Neural cell (in vitro differentiated cells): ENCODE measurements at regions not wholly inside any gene's neighbourhood (a gene's known extent, or its start where the extent isn't known, plus 50 kb on each side); places are given as distances from the start of the nearest gene placed in this dataset.

Experiments
- H2AFZ ChIP-seq: fragments of 200-600, 300-800 bp; sonication (generic), shearing (Covaris generic); 2 replicates; pipeline ENCODE4 v1.6.0; 2014; ENCODE audit warnings: low read depth, mild to moderate bottlenecking, antibody characterized with exemption, low read length, moderate library complexity
- H3F3A ChIP-seq: fragments of 200-600 bp; shearing (Covaris generic); 2 replicates; pipeline ENCODE4 v1.6.1; 2016; ENCODE audit warnings: mild to moderate bottlenecking, moderate library complexity, mixed read lengths, antibody characterized with exemption, low read length; ENCODE audit not compliant: insufficient read depth, poor library complexity, severe bottlenecking
- H3K27ac ChIP-seq: fragments of 200-600, 300-800 bp; sonication (generic), shearing (Covaris generic); 2 replicates; pipeline ENCODE4 v1.5.1; 2014; ENCODE audit warnings: mild to moderate bottlenecking, low read length, moderate library complexity
- H3K27me3 ChIP-seq: fragments of 300-800, 200-600 bp; sonication (generic), shearing (Covaris generic); 2 replicates; pipeline ENCODE4 v1.6.0; 2014; ENCODE audit warnings: mild to moderate bottlenecking, low read depth, low read length, moderate library complexity; ENCODE audit not compliant: insufficient read depth
- H3K36me3 ChIP-seq: fragments of 300-800, 200-600 bp; sonication (generic), shearing (Covaris generic); 2 replicates; pipeline ENCODE4 v1.5.1; 2014; ENCODE audit warnings: mild to moderate bottlenecking, antibody characterized with exemption, low read length, moderate library complexity; ENCODE audit not compliant: insufficient read depth
- H3K4me2 ChIP-seq: fragments of 300-800, 200-600 bp; sonication (generic), shearing (Covaris generic); 2 replicates; pipeline ENCODE4 v1.6.0; 2014; ENCODE audit warnings: mild to moderate bottlenecking, low read length
- H3K4me3 ChIP-seq: fragments of 300-800, 200-600 bp; sonication (generic), shearing (Covaris generic); 2 replicates; pipeline ENCODE4 v1.5.1; 2014; ENCODE audit warnings: mild to moderate bottlenecking, low read length, moderate library complexity
- H3K79me2 ChIP-seq: fragments of 200-600 bp; shearing (Covaris generic); replicated peaks from 2 replicates; pipeline ENCODE4 v1.6.0; 2014; ENCODE audit warnings: mild to moderate bottlenecking, low read length, moderate library complexity; ENCODE audit not compliant: insufficient read depth
- H3K9ac ChIP-seq: fragments of 300-800, 200-600 bp; sonication (generic), shearing (Covaris generic); 2 replicates; pipeline ENCODE4 v1.6.1; 2016; ENCODE audit warnings: mild to moderate bottlenecking, low read length, mixed read lengths
- H3K9me2 ChIP-seq: fragments of 200-600 bp; shearing (Covaris generic); 2 replicates; pipeline ENCODE4 v1.6.1; 2016; ENCODE audit warnings: mild to moderate bottlenecking, low read length, mixed read lengths; ENCODE audit not compliant: insufficient read depth
- H3K9me3 ChIP-seq: fragments of 200-600, 300-800 bp; sonication (generic), shearing (Covaris generic); 2 replicates; pipeline ENCODE4 v1.6.1; 2016; ENCODE audit warnings: mild to moderate bottlenecking, mixed run types, low read length, moderate library complexity, mixed read lengths
- H4K20me1 ChIP-seq: fragments of 200-600 bp; shearing (Covaris generic); 2 replicates; pipeline ENCODE4 v1.6.1; 2016; ENCODE audit warnings: mild to moderate bottlenecking, mixed run types; ENCODE audit not compliant: insufficient read depth
- EP300 ChIP-seq: fragments of 450-650 bp; conservative IDR thresholded peaks from 2 replicates; pipeline ENCODE4 v1.6.1; 2014; ENCODE audit warnings: antibody characterized with exemption, mild to moderate bottlenecking, moderate library complexity; ENCODE audit not compliant: poor library complexity, severe bottlenecking
- EZH2 ChIP-seq: fragments of 200-600, 300-800 bp; shearing (Covaris generic), sonication (generic); IDR thresholded peaks from 2 replicates; pipeline ENCODE4 v1.6.1; 2014; ENCODE audit warnings: antibody characterized with exemption, low read length, borderline replicate concordance, mild to moderate bottlenecking; ENCODE audit not compliant: insufficient read depth, poor library complexity, severe bottlenecking
- MXI1 ChIP-seq: fragments of 450-650 bp; conservative IDR thresholded peaks from 2 replicates; pipeline ENCODE4 v1.6.1; 2014; ENCODE audit warnings: antibody characterized with exemption, mild to moderate bottlenecking; ENCODE audit not compliant: poor library complexity, severe bottlenecking
- POLR2AphosphoS5 ChIP-seq: IDR thresholded peaks from 2 replicates; pipeline ENCODE4 v1.6.1; 2012
- RAD21 ChIP-seq: fragments of 450-650 bp; conservative IDR thresholded peaks from 2 replicates; pipeline ENCODE4 v1.6.1; 2014; ENCODE audit warnings: antibody characterized with exemption, mild to moderate bottlenecking, moderate library complexity
- SMC3 ChIP-seq: fragments of 450-650 bp; conservative IDR thresholded peaks from 2 replicates; pipeline ENCODE4 v1.6.1; 2014; ENCODE audit warnings: antibody characterized with exemption, mild to moderate bottlenecking, moderate library complexity; ENCODE audit not compliant: poor library complexity
- TAF1 ChIP-seq: IDR thresholded peaks from 2 replicates; pipeline ENCODE4 v1.6.1; 2012; ENCODE audit warnings: low read depth
- TF ChIP-seq, protein P1 (sequence below): IDR thresholded peaks from 2 replicates; pipeline ENCODE4 v1.6.1; 2012; ENCODE audit warnings: borderline replicate concordance
- TF ChIP-seq, protein P2 (sequence below): fragments of 450-650 bp; IDR thresholded peaks from 2 replicates; pipeline ENCODE4 v1.5.1; 2014; ENCODE audit warnings: antibody characterized with exemption, mild to moderate bottlenecking, moderate library complexity; ENCODE audit not compliant: poor library complexity, severe bottlenecking

DNA sequence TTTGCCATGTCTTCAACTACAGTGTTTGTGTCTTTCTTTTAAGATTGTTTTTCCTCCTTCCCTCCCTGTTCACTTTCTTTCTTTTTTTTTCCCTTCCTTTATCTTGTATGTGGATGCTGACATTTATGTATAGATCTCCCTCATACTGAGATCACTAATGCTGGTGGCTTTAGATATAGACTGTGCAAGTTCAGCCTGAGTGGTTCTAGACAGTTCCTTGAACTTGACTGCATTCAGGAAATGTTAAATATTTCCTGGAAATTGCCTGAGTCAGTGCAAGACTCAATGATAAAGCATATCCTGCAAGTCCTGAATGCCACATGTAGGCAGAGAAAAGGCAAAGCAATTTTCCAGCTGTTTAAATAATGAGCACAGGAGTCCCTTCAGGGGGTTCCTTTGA lies 182.5 kb upstream of the NR3C1 start:
- Histone ChIP-seq H3K36me3 (no peaks in the 10 kb centered on the region), H3K27me3 (no peaks in the 10 kb centered on the region), H3K9ac (no peak overlapping the region), H3K9me3 (no peaks in the 10 kb centered on the region), H3K27ac (no peak overlapping the region), H3K79me2 (no peaks in the 10 kb centered on the region), H2AFZ (no peak overlapping the region), H3K4me3 (no peak overlapping the region), H3K4me2 (no peak overlapping the region), H4K20me1 (no peaks in the 10 kb centered on the region), H3F3A (no peaks in the 10 kb centered on the region), H3K9me2 (no peaks in the 10 kb centered on the region)
- TF ChIP-seq MXI1 = no peak
- no peak for TF ChIP-seq EZH2
- no peak for TF ChIP-seq POLR2AphosphoS5
- TF ChIP-seq, protein P1, sequence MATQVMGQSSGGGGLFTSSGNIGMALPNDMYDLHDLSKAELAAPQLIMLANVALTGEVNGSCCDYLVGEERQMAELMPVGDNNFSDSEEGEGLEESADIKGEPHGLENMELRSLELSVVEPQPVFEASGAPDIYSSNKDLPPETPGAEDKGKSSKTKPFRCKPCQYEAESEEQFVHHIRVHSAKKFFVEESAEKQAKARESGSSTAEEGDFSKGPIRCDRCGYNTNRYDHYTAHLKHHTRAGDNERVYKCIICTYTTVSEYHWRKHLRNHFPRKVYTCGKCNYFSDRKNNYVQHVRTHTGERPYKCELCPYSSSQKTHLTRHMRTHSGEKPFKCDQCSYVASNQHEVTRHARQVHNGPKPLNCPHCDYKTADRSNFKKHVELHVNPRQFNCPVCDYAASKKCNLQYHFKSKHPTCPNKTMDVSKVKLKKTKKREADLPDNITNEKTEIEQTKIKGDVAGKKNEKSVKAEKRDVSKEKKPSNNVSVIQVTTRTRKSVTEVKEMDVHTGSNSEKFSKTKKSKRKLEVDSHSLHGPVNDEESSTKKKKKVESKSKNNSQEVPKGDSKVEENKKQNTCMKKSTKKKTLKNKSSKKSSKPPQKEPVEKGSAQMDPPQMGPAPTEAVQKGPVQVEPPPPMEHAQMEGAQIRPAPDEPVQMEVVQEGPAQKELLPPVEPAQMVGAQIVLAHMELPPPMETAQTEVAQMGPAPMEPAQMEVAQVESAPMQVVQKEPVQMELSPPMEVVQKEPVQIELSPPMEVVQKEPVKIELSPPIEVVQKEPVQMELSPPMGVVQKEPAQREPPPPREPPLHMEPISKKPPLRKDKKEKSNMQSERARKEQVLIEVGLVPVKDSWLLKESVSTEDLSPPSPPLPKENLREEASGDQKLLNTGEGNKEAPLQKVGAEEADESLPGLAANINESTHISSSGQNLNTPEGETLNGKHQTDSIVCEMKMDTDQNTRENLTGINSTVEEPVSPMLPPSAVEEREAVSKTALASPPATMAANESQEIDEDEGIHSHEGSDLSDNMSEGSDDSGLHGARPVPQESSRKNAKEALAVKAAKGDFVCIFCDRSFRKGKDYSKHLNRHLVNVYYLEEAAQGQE = no peak
- TF ChIP-seq, protein P2, sequence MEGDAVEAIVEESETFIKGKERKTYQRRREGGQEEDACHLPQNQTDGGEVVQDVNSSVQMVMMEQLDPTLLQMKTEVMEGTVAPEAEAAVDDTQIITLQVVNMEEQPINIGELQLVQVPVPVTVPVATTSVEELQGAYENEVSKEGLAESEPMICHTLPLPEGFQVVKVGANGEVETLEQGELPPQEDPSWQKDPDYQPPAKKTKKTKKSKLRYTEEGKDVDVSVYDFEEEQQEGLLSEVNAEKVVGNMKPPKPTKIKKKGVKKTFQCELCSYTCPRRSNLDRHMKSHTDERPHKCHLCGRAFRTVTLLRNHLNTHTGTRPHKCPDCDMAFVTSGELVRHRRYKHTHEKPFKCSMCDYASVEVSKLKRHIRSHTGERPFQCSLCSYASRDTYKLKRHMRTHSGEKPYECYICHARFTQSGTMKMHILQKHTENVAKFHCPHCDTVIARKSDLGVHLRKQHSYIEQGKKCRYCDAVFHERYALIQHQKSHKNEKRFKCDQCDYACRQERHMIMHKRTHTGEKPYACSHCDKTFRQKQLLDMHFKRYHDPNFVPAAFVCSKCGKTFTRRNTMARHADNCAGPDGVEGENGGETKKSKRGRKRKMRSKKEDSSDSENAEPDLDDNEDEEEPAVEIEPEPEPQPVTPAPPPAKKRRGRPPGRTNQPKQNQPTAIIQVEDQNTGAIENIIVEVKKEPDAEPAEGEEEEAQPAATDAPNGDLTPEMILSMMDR = no peak
- no peak for TF ChIP-seq RAD21
- no peak for TF ChIP-seq EP300

- Histone ChIP-seq H3K27ac (peak overlapping the region; percentile 30), H3K9me2 (no peaks in the 10 kb centered on the region), H3K79me2 (no peaks in the 10 kb centered on the region), H3K36me3 (no peaks in the 10 kb centered on the region), H2AFZ (no peak overlapping the region), H3K9ac (no peak overlapping the region), H3K27me3 (no peaks in the 10 kb centered on the region), H4K20me1 (no peaks in the 10 kb centered on the region), H3K4me2 (no peak overlapping the region), H3K4me3 (no peak overlapping the region), H3K9me3 (no peaks in the 10 kb centered on the region), H3F3A (no peaks in the 10 kb centered on the region)
- TF ChIP-seq EZH2 (no peak), EP300 (no peak), RAD21 (no peak), TAF1 (no peak), POLR2AphosphoS5 (no peak), MXI1 (no peak), SMC3 (no peak)
- TF ChIP-seq, protein P2 = no peak
- TF ChIP-seq, protein P1 = no peak
These were observed 179.9 kb upstream of the NR3C1 start for GRCh38 chr5:143583409-143583808.
